IMR-90 (cell line): ENCODE measurements at regions not wholly inside any gene's neighbourhood (a gene's known extent, or its start where the extent isn't known, plus 50 kb on each side); places are given as distances from the start of the nearest gene placed in this dataset.

Source experiments
- MAFK ChIP-seq: IDR thresholded peaks from 2 replicates; pipeline ENCODE4 v1.6.1; 2012; ENCODE audit warnings: low read depth, low read length, improper control_type of control experiment
- POLR2A ChIP-seq: IDR thresholded peaks from 2 replicates; pipeline ENCODE4 v1.6.1; 2012; ENCODE audit warnings: mild to moderate bottlenecking, low read depth, low read length
- TF ChIP-seq, protein P1 (sequence below): conservative IDR thresholded peaks from 2 replicates; pipeline ENCODE4 v1.5.1; 2012; ENCODE audit warnings: mild to moderate bottlenecking, low read depth, low read length, improper control_type of control experiment

DNA sequence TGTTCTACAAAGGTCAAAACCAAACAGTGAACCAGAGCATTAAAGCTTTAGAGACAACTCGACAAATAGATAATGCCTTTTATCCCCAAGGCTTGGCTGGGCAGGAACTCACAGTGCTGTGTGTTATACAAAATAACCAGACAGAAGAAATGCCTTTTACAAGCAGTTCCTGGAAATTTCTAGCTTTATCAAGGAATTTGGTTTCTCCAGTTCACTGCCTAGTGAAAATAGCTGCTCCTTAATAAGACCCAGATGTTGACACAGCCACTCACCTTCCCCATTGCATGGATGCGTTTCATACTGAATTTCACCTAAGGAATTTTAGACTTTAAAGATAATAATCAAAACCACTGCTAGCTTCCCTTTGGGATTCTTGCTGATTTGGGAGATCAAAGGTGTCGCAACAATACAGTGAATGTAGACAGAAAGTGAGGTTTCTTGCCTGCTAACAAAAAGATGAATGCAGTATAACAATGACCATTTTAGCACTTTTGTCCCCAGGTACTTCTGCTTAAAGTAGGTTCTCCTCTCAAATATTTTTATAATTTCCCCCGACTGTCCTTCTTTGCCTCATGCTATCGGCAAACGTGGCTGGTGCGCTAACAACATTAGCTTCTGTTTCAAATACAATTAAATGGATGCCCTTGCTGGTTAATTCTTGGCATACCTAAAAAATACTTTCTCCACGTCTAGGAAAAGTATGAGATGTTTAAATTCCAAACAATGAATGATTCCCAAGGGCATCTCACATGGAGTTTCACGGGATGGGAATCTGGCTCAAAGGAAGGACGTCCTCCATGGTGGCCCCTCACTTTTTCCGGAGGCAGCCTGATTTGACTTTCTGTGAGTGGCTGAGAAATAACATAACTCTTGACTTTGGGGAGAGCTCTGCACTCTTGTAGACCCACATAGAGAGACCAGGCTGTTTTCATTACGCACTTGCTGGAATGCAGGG lies 162.4 kb downstream of the C12orf75 start:
- TF ChIP-seq POLR2A, result no peak
- no peak for TF ChIP-seq MAFK
- TF ChIP-seq, protein P1, sequence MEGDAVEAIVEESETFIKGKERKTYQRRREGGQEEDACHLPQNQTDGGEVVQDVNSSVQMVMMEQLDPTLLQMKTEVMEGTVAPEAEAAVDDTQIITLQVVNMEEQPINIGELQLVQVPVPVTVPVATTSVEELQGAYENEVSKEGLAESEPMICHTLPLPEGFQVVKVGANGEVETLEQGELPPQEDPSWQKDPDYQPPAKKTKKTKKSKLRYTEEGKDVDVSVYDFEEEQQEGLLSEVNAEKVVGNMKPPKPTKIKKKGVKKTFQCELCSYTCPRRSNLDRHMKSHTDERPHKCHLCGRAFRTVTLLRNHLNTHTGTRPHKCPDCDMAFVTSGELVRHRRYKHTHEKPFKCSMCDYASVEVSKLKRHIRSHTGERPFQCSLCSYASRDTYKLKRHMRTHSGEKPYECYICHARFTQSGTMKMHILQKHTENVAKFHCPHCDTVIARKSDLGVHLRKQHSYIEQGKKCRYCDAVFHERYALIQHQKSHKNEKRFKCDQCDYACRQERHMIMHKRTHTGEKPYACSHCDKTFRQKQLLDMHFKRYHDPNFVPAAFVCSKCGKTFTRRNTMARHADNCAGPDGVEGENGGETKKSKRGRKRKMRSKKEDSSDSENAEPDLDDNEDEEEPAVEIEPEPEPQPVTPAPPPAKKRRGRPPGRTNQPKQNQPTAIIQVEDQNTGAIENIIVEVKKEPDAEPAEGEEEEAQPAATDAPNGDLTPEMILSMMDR, result no peak
